GM10248 (cell line): ENCODE measurements at regions not wholly inside any gene's neighbourhood (a gene's known extent, or its start where the extent isn't known, plus 50 kb on each side); places are given as distances from the start of the nearest gene placed in this dataset.

Experiments
- CTCF ChIA-PET: fragments of 300-600 bp; sonication (Branson Sonifier 250); formaldehyde crosslinking; extraction: SDS; loops from one replicate; lab custom pipeline; 2021; ENCODE audit warnings: antibody characterized with exemption; lab: Yijun Ruan, JAX
- POLR2A ChIA-PET: fragments of 350-650 bp; sonication (Branson Sonifier 250); formaldehyde crosslinking; extraction: SDS; loops from one replicate; lab custom pipeline; 2020; ENCODE audit warnings: antibody characterized with exemption; lab: Yijun Ruan, JAX
- DNase-seq: peaks from one replicate; pipeline ENCODE4 v3.0.0; 2012; ENCODE audit errors: extremely low spot score
- TF ChIP-seq, protein P1 (sequence below): IDR thresholded peaks from 2 replicates; pipeline ENCODE4 v1.5.1; 2012; ENCODE audit warnings: mild to moderate bottlenecking, low read depth; ENCODE audit errors: extremely low read depth, missing control alignments, control extremely low read depth

DNA sequence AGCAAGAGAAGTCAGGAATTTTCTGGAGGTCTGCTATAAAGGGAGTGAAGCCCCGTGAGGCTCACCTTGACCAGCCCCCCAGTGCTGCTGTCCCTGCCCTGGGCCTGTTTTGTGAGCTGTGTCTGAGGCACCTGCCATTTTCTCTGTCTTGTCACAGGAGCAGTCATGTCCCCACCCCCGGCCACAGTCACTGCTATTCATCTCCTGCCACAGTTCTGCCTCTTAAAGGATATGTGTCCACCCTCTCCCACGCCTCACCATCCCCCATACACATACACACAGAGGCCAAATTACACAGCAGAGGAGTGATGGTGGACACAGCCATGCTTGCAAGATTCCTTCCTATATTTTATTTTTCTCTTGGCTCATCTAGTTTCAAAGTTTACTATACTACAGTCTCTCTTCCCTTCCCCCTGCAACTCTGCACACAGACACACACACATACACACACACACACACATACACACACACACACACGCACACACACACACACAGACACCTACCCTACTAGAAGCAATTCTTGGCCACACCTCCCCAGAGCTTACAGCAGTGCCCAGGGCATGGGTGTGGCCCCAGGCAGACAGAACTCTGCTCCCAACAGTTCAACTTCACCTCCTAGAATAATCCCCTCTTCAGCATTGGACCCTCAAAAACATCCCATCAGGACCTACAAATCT lies 68.7 kb upstream of the TAB2 start:
- ChIA-PET POLR2A (no interaction called here), CTCF (interaction anchor here (1.0 kb wide), 1 partner anchor 12 kb away, joined by 4 read pairs; no protein-coding TSS in a partner anchor)
- DNase-seq, result no peak
- TF ChIP-seq, protein P1, sequence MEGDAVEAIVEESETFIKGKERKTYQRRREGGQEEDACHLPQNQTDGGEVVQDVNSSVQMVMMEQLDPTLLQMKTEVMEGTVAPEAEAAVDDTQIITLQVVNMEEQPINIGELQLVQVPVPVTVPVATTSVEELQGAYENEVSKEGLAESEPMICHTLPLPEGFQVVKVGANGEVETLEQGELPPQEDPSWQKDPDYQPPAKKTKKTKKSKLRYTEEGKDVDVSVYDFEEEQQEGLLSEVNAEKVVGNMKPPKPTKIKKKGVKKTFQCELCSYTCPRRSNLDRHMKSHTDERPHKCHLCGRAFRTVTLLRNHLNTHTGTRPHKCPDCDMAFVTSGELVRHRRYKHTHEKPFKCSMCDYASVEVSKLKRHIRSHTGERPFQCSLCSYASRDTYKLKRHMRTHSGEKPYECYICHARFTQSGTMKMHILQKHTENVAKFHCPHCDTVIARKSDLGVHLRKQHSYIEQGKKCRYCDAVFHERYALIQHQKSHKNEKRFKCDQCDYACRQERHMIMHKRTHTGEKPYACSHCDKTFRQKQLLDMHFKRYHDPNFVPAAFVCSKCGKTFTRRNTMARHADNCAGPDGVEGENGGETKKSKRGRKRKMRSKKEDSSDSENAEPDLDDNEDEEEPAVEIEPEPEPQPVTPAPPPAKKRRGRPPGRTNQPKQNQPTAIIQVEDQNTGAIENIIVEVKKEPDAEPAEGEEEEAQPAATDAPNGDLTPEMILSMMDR, result no peak

DNA sequence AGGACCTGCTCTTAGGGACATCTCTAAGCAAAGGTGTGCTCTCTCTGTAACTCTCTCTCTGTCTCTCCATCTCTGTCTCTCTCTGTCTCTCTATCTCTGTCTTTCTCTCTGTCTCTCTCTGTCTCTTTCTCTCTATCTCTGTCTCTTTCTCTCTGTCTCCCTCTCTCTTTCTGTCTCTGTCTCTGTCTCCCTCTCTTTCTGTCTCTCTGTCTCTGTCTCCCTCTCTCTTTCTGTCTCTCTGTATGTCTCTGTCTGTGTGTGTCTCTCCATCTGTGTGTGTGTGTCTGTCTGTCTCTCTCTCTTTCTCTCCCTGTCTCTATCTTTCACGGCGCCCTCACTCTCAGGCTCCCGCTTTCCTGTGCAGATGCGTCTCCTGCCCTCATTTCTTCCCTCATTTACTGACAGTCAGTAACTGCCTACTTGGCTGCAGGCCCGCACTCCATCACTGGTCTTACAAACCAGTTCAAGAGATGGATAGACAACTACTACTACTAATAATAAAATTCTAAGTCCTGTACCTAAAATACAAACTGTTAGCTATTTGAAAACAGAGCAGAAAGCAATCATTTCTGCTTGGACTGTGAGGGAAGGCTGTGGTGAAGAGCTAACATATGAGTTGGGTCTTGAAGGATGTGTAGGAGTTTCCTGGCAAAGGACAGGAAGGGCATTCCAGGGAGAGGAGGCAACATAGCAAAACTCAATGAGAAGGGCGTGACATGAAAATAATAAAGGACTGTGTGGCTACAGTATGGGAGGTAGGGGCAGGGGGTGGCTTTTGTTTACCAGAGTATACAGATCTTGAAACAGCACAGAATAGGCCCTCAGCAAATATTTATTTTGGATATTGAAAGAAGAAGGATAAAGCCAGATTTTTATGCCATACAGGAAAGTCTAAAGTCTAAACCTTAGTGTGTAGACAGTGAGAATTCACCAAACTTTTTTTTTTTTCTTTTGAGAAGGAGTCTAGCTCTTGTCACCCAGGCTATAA lies 67.8 kb upstream of the TAB2 start:
- TF ChIP-seq, protein P1, result no peak
- DNase-seq, result no peak
- ChIA-PET CTCF (interaction anchor here (1.0 to 1.4 kb wide), 2 partner anchors 12 to 13 kb away, joined by 3 to 4 read pairs; no protein-coding TSS in a partner anchor), POLR2A (no interaction called here)

DNA sequence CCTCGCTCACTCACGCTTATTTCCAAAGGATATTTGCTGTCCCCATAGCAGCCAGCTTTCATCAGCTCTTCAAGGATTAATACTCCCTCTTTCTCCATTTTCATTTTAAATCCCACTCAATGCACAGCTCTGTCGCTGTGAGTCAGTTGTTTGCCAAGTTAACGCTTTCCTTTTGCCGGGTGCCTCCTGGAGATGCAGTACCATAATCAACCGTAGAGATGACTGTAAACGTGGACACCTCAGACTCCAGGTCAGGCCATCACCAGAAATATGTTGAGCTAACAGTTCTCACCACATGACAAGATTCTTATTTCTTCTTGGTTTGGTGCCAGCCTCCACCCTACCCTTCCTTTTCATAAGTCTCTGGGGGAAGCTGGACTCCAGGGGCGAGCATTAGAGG lies 66.6 kb upstream of the TAB2 start:
- no peak for DNase-seq
- ChIA-PET CTCF (interaction anchor here (1.0 to 1.5 kb wide), 7 partner anchors 10 to 76 kb away, joined by 3 to 4 read pairs (median 3); no protein-coding TSS in a partner anchor), POLR2A (no interaction called here)
- TF ChIP-seq, protein P1, result no peak

DNA sequence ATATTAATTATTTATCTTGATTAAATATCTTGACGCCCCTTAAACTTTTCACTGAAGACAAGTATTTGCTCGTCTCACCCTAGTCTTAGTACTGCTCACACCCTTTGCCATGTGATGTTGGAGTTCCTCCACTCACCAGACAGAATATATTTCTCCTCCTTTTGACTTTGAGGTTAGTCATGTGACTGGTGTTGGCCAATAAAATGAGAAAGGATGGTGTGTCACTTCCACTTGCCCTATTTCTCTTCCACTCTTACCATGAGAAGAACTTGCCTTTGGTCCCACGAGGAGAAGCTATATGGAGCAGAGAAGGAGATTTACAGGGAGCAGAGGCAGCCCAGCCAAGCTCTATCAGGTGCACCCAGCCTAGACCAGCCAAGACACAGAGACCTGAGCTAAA lies 64.9 kb upstream of the TAB2 start:
- ChIA-PET CTCF (no interaction called here), POLR2A (no interaction called here)
- no peak for DNase-seq
- TF ChIP-seq, protein P1, result no peak

DNA sequence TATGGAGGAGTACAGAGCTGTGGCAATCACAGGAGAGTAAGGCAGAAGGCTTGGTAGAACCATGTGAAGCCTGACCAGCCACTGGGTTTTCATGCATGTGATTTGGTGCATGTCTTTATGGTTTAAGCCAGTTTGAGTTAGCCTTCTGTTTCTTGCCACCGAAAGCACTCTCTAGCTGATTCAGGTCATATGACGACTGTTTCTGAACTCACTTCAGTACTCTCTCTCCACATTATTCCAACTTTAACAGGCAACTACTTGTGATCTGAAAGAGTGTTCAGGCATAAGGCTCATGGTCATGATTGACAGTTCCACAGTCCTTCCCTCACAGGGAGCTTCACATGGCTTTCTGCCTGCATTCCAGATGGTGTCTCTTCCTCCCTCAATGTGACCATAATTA lies 63.3 kb upstream of the TAB2 start:
- POLR2A ChIA-PET, result no interaction called here
- CTCF ChIA-PET, result no interaction called here
- DNase-seq, result no peak
- TF ChIP-seq, protein P1, result no peak

DNA sequence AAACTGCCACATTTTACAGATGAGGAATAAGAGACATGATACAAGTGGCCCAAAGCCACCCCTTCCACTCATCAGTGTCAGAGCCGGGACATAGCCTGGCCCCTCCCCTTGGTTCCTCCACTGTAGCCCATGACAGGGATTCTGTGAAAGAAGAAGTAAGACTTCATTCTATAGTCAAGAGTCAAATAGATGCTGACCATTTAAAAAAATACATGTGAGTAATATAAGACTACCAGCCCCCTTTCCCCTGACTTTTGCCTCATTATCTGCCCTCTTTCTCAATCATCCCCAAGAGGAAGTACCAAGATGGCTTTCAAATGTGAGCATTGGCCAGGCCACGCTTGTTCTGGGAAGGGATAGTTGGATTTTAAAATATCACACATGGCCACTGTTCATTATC lies 57.8 kb upstream of the TAB2 start:
- TF ChIP-seq, protein P1, result no peak
- POLR2A ChIA-PET, result no interaction called here
- CTCF ChIA-PET, result interaction anchor here (2.3 kb wide), 1 partner anchor 21 kb away, joined by 8 read pairs; no protein-coding TSS in a partner anchor
- DNase-seq, result no peak
